SK-N-SH (cell line): ENCODE measurements at regions not wholly inside any gene's neighbourhood (a gene's known extent, or its start where the extent isn't known, plus 50 kb on each side); places are given as distances from the start of the nearest gene placed in this dataset.

Experiments
- CTCF ChIA-PET: fragments of 300-600, 350-600 bp; formaldehyde crosslinking; extraction: SDS; loops from one replicate; lab custom pipeline; 2021; lab: Yijun Ruan, JAX
- POLR2A ChIA-PET: fragments of 350-600 bp; sonication (Branson Sonifier 250); formaldehyde crosslinking; extraction: SDS; loops from one replicate; lab custom pipeline; 2020; ENCODE audit warnings: antibody characterized with exemption, inconsistent platforms; lab: Yijun Ruan, JAX
- DNase-seq: peaks from one replicate; pipeline ENCODE4 v3.0.0; 2012
- H2AFZ ChIP-seq: fragments of 200-600 bp; sonication (generic); 2 replicates; pipeline ENCODE4 v1.8.1; 2016; ENCODE audit warnings: antibody characterized with exemption, mild to moderate bottlenecking, low read depth
- H3F3A ChIP-seq: fragments of 200-600 bp; sonication (generic); replicated peaks from 2 replicates; pipeline ENCODE3; 2016; ENCODE audit warnings: antibody characterized with exemption, mild to moderate bottlenecking; ENCODE audit not compliant: insufficient read depth
- H3K27ac ChIP-seq, 2 experiments: fragments of 200-500 bp in 1 of 2; fragments of 200-600 bp in 1 of 2; sonication (Bioruptor generic) in 1 of 2; sonication (generic), shearing (Covaris generic) in 1 of 2; 2 replicates each; pipeline versions ENCODE4 v1.5.1 to v1.6.1; 2014 to 2016; ENCODE audit warnings: low read depth in 2 of 2, inconsistent platforms in 1 of 2, low read length in 1 of 2, mild to moderate bottlenecking in 1 of 2, mixed read lengths in 1 of 2
- H3K27me3 ChIP-seq: fragments of 200-600 bp; sonication (generic), shearing (Covaris generic); 2 replicates; pipeline ENCODE4 v1.6.1; 2016; ENCODE audit warnings: mixed run types; ENCODE audit not compliant: insufficient read depth
- H3K36me3 ChIP-seq, 2 experiments: fragments of 200-500 bp in 1 of 2; fragments of 200-600 bp in 1 of 2; sonication (Bioruptor generic) in 1 of 2; sonication (generic) in 1 of 2; replicated peaks in 1 of 2; 2 replicates each; pipeline versions ENCODE3 to v1.5.1; 2014 to 2016; ENCODE audit warnings: low read length in 1 of 2, mild to moderate bottlenecking in 1 of 2; ENCODE audit not compliant: insufficient read depth in 2 of 2, control insufficient read depth in 1 of 2
- H3K4me1 ChIP-seq, 2 experiments: fragments of 200-500 bp in 1 of 2; fragments of 200-600 bp in 1 of 2; sonication (Bioruptor generic) in 1 of 2; sonication (generic), shearing (Covaris generic) in 1 of 2; 2 replicates each; pipeline versions ENCODE4 v1.5.1 to v1.6.1; 2014 to 2016; ENCODE audit warnings: low read depth in 1 of 2, low read length in 1 of 2, mixed run types in 1 of 2; ENCODE audit not compliant: insufficient read depth in 2 of 2, control insufficient read depth in 1 of 2
- H3K4me2 ChIP-seq: fragments of 200-600 bp; sonication (generic), shearing (Covaris generic); 2 replicates; pipeline ENCODE4 v1.6.1; 2017; ENCODE audit warnings: mixed run types
- H3K4me3 ChIP-seq, 2 experiments: fragments of 200-500 bp in 1 of 2; fragments of 200-600 bp in 1 of 2; sonication (Bioruptor generic) in 1 of 2; sonication (generic), shearing (Covaris generic) in 1 of 2; 2 replicates each; pipeline versions ENCODE4 v1.5.1 to v1.8.1; 2014 to 2016; ENCODE audit warnings: low read depth in 2 of 2, inconsistent platforms in 1 of 2, low read length in 1 of 2, mild to moderate bottlenecking in 1 of 2, mixed read lengths in 1 of 2, moderate library complexity in 1 of 2
- H3K79me2 ChIP-seq: fragments of 200-600 bp; sonication (generic); 2 replicates; pipeline ENCODE4 v1.8.1; 2017; ENCODE audit warnings: mild to moderate bottlenecking; ENCODE audit not compliant: insufficient read depth
- H3K9ac ChIP-seq: fragments of 200-600 bp; sonication (generic); 2 replicates; pipeline ENCODE4 v1.6.1; 2017; ENCODE audit warnings: mixed run types
- H3K9me2 ChIP-seq: fragments of 200-600 bp; sonication (generic); 2 replicates; pipeline ENCODE4 v1.6.1; 2017; ENCODE audit warnings: mixed run types
- H3K9me3 ChIP-seq: fragments of 200-600 bp; sonication (generic); 2 replicates; pipeline ENCODE4 v1.6.1; 2017; ENCODE audit warnings: mixed run types, mild to moderate bottlenecking, moderate library complexity
- H4K20me1 ChIP-seq: fragments of 200-600 bp; sonication (generic); 2 replicates; pipeline ENCODE4 v1.6.1; 2017; ENCODE audit warnings: mild to moderate bottlenecking, mixed run types; ENCODE audit not compliant: insufficient read depth
- ELF1 ChIP-seq: IDR thresholded peaks from 2 replicates; pipeline ENCODE4 v1.4.0; 2012
- EZH2phosphoT487 ChIP-seq: fragments of 200-600 bp; sonication (generic); IDR thresholded peaks from 2 replicates; pipeline ENCODE4 v1.6.1; 2017; ENCODE audit warnings: low read depth, mixed run types, mild to moderate bottlenecking, antibody characterized with exemption, moderate library complexity, borderline replicate concordance
- FOXJ3 ChIP-seq: sonication (generic); formaldehyde crosslinking; IDR thresholded peaks from 2 replicates; pipeline ENCODE4 v1.5.1; 2020; ENCODE audit warnings: mild to moderate bottlenecking, missing genetic modification reagents
- FOXM1 ChIP-seq: IDR thresholded peaks from 2 replicates; pipeline ENCODE4 v1.4.0; 2012; ENCODE audit warnings: low read depth, mild to moderate bottlenecking
- JUND ChIP-seq: IDR thresholded peaks from 2 replicates; pipeline ENCODE4 v1.4.0; 2012
- MEF2A ChIP-seq: IDR thresholded peaks from 2 replicates; pipeline ENCODE4 v1.4.0; 2012; ENCODE audit warnings: low read depth, borderline replicate concordance
- NRF1 ChIP-seq: IDR thresholded peaks from 2 replicates; pipeline ENCODE4 v1.6.1; 2012; ENCODE audit warnings: low read depth, mild to moderate bottlenecking, low read length
- PBX3 ChIP-seq: IDR thresholded peaks from 2 replicates; pipeline ENCODE4; 2012
- RXRA ChIP-seq: IDR thresholded peaks from 2 replicates; pipeline ENCODE4 v1.4.0; 2012; ENCODE audit warnings: low read depth, mild to moderate bottlenecking, borderline replicate concordance
- SIN3A ChIP-seq: IDR thresholded peaks from 2 replicates; pipeline ENCODE4 v1.6.1; 2012; ENCODE audit warnings: low read depth, mild to moderate bottlenecking, low read length, moderate library complexity, borderline replicate concordance
- SMC3 ChIP-seq: IDR thresholded peaks from 2 replicates; pipeline ENCODE4 v1.6.1; 2012; ENCODE audit warnings: low read depth, low read length, improper control_type of control experiment
- TAF1 ChIP-seq: IDR thresholded peaks from 2 replicates; pipeline ENCODE4 v1.6.1; 2012; ENCODE audit warnings: low read depth, mild to moderate bottlenecking, low read length, moderate library complexity, borderline replicate concordance
- TCF12 ChIP-seq: IDR thresholded peaks from 2 replicates; pipeline ENCODE4 v1.4.0; 2012
- USF2 ChIP-seq: fragments of 150-350 bp; IDR thresholded peaks from 2 replicates; pipeline ENCODE4 v1.6.1; 2017; ENCODE audit warnings: antibody characterized with exemption, low read length, low read depth, borderline replicate concordance
- WGBS: methylation state at CpG from one replicate; pipeline ENCODE4 v1.1.6; 2017; ENCODE audit warnings: low lambda C conversion rate; 5-methylcytosine and 5-hydroxymethylcytosine counted together

- DNase-seq: no peak
Measured at GRCh38 chr1:63116016-63116415, 206.4 kb upstream of the FOXD3 start.

GRCh38 chr1:63119575-63120155 is 202.7 kb upstream of the FOXD3 start:
- ChIA-PET POLR2A (no interaction called here), CTCF (interaction anchor here (1.4 kb wide), 1 partner anchor 115 kb away, joined by 3 read pairs; no protein-coding TSS in a partner anchor)
- no peaks in the 10 kb centered on the region for H3K9me3 ChIP-seq
- no peak for DNase-seq
- peaks cover 0 to 6% of the 10 kb centered on the region in 2 experiments; a peak in 3 of 4 replicates for H3K4me1 ChIP-seq
- no peak overlapping the region for H2AFZ ChIP-seq
- no peaks in the 10 kb centered on the region for H3K27me3 ChIP-seq
- H3K9ac ChIP-seq: no peak overlapping the region
- WGBS: 52% methylated on average over 5 of the region's 5 CpGs
- H3K4me3 ChIP-seq: no peak overlapping the region
- H3F3A ChIP-seq: peaks cover 7% of the 10 kb centered on the region
- no peaks in the 10 kb centered on the region for H3K36me3 ChIP-seq
- no peaks in the 10 kb centered on the region for H4K20me1 ChIP-seq
- H3K79me2 ChIP-seq: no peaks in the 10 kb centered on the region
- no peak for TF ChIP-seq SIN3A
- TF ChIP-seq EZH2phosphoT487: no peak
- TF ChIP-seq TCF12: peak; percentile 55
- TF ChIP-seq TAF1: no peak
- TF ChIP-seq PBX3: 0 out of 2 replicates have a peak, but pooled peaks have one; percentile 13
- TF ChIP-seq ELF1: no peak
- no peaks in the 10 kb centered on the region for H3K9me2 ChIP-seq
- H3K4me2 ChIP-seq: no peak overlapping the region
- no peak overlapping the region for H3K27ac ChIP-seq

More at GRCh38 chr1:63116016-63116415, 206.4 kb upstream of the FOXD3 start:
- ChIA-PET CTCF (no interaction called here), POLR2A (no interaction called here)
- Histone ChIP-seq H3F3A (peaks cover 14% of the 10 kb centered on the region), H3K36me3 (no peaks in the 10 kb centered on the region), H3K4me2 (no peak overlapping the region), H3K9me2 (no peaks in the 10 kb centered on the region), H3K4me3 (no peak overlapping the region), H2AFZ (peak overlapping the region; percentile 13; the same call in 1 of the 2 replicates), H3K9ac (no peak overlapping the region), H3K9me3 (no peaks in the 10 kb centered on the region), H4K20me1 (no peaks in the 10 kb centered on the region), H3K27ac (no peak overlapping the region), H3K27me3 (no peaks in the 10 kb centered on the region), H3K79me2 (no peaks in the 10 kb centered on the region), H3K4me1 (peaks cover 0 to 10% of the 10 kb centered on the region in 2 experiments; a peak in 1 of 4 replicates)
- TF ChIP-seq USF2 (no peak), JUND (no peak), SMC3 (no peak), MEF2A (no peak), ELF1 (no peak), TAF1 (no peak), FOXM1 (no peak), RXRA (no peak), FOXJ3 (CRISPR knock-in tag) (no peak), NRF1 (no peak)
